ENCODE measurements at regions not wholly inside any gene's neighbourhood (a gene's known extent, or its start where the extent isn't known, plus 50 kb on each side); places are given as distances from the start of the nearest gene placed in this dataset.
"Not testable (repeated sequence)": the region's sequence is repeated elsewhere in the genome, so short reads cannot be mapped to it uniquely, and the experiment has no call there.

DNA sequence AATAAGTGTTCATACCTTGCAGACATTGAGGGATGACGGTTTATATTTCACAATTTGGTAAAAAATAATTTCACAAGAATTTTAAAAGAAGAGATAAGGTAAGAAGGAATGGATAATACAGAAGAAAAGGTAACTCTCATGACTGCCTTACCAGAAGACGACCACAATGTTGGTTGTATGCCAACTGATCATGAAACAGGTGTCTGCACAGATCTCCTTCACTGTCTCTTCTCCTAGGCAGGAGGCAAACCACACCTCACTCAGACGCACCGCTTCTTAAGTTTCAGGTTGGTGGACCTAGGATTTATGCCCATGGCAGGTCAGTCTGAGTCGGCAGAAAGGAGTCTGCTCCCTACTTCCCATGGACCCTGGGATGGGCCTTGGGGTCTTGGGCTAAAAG is 177.2 kb downstream of the VSIG4 start:
- DNase-seq (ENCODE audit: low read depth): no peak
- H3K4me3 ChIP-seq (ENCODE audit: low read length): no peak overlapping the region
- H3K36me3 ChIP-seq (ENCODE audit: control insufficient read depth, insufficient read depth, low read length, severe bottlenecking): no peaks in the 10 kb centered on the region
- H3K27me3 ChIP-seq (replicated peaks; ENCODE audit: control insufficient read depth, insufficient read depth, low read length): peaks cover 31% of the 10 kb centered on the region
- no peaks in the 10 kb centered on the region for H3K4me1 ChIP-seq (ENCODE audit: control insufficient read depth, insufficient read depth, low read length)
- no peak overlapping the region for H3K9ac ChIP-seq (ENCODE audit: low read length)
- peaks cover 5% of the 10 kb centered on the region for H3K9me3 ChIP-seq (ENCODE audit: control insufficient read depth, low read length)

DNA sequence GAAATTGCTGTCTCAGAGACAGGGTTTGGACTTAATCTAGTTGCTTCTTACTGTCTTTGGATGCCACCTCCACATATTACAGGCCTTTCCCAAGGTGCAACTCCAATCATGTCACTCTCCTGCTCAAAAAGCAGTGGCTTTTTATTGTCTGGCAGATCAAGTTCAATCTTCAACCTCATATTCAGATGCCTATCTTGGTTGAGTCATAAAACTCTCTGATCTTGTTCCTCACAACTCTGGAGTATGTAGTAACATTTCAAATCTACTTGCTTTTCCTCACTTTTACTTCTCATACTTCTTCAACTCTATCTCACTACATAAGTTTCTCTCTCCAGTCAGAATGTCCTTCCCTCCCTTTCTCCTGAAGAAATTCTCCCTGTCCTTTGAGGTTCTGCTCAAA is 180.6 kb downstream of the VSIG4 start:
- Histone ChIP-seq H3K9me3 (ENCODE audit: control insufficient read depth, low read length) (peaks cover 14% of the 10 kb centered on the region), H3K4me1 (ENCODE audit: control insufficient read depth, insufficient read depth, low read length) (no peaks in the 10 kb centered on the region), H3K27me3 (replicated peaks; ENCODE audit: control insufficient read depth, insufficient read depth, low read length) (peaks cover 36% of the 10 kb centered on the region), H3K4me3 (ENCODE audit: low read length) (no peak overlapping the region), H3K36me3 (ENCODE audit: control insufficient read depth, insufficient read depth, low read length, severe bottlenecking) (no peaks in the 10 kb centered on the region), H3K9ac (ENCODE audit: low read length) (no peak overlapping the region)
- no peak for DNase-seq (ENCODE audit: low read depth)

- peaks cover 22% of the 10 kb centered on the region for H3K9me3 ChIP-seq (ENCODE audit: control insufficient read depth, low read length)
- not testable (repeated sequence) for H3K36me3 ChIP-seq (ENCODE audit: control insufficient read depth, insufficient read depth, low read length, severe bottlenecking); H3K4me3 ChIP-seq (ENCODE audit: low read length); DNase-seq (ENCODE audit: low read depth); H3K4me1 ChIP-seq (ENCODE audit: control insufficient read depth, insufficient read depth, low read length); H3K9ac ChIP-seq (ENCODE audit: low read length)
- peaks cover 16% of the 10 kb centered on the region for H3K27me3 ChIP-seq (replicated peaks; ENCODE audit: control insufficient read depth, insufficient read depth, low read length)
These were observed 185.4 kb downstream of the VSIG4 start for GRCh38 chrX:65854437-65854836.

DNA sequence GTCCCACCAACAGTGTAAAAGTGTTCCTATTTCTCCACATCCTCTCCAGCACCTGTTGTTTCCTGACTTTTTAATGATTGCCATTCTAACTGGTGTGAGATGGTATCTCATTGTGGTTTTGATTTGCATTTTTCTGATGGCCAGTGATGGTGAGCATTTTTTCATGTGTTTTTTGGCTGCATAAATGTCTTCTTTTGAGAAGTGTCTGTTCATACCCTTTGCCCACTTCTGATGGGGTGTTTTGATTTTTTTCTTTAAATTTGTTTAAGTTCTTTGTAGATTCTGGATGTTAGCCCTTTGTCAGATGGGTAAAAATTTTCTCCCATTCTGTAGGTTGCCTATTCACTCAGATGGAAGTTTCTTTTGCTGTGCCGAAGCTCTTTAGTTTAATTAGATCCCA is 183.9 kb downstream of the MSN start:
- H3K36me3 ChIP-seq (ENCODE audit: control insufficient read depth, insufficient read depth, low read length, severe bottlenecking); DNase-seq (ENCODE audit: low read depth); H3K27me3 ChIP-seq (replicated peaks; ENCODE audit: control insufficient read depth, insufficient read depth, low read length); H3K9ac ChIP-seq (ENCODE audit: low read length); H3K4me3 ChIP-seq (ENCODE audit: low read length); H3K4me1 ChIP-seq (ENCODE audit: control insufficient read depth, insufficient read depth, low read length): not testable (repeated sequence)
- H3K9me3 ChIP-seq (ENCODE audit: control insufficient read depth, low read length): peaks cover 18% of the 10 kb centered on the region

DNA sequence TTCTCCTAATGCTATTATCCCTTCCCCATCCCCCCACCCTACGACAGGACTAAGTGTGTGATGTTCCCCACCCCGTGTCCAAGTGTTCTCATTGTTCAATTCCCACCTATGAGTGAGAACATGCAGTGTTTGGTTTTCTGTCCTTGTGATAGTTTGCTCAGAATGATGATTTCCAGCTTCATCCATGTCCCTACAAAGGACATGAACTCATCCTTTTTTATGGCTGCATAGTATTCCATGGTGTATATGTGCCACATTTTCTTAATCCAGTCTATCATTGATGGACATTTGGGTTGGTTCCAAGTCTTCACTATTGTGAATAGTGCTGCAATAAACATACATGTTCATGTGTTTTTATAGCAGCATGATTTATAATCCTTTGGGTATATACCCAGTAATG is 183.4 kb downstream of the MSN start:
- H3K4me3 ChIP-seq (ENCODE audit: low read length); DNase-seq (ENCODE audit: low read depth); H3K9ac ChIP-seq (ENCODE audit: low read length); H3K36me3 ChIP-seq (ENCODE audit: control insufficient read depth, insufficient read depth, low read length, severe bottlenecking); H3K4me1 ChIP-seq (ENCODE audit: control insufficient read depth, insufficient read depth, low read length): not testable (repeated sequence)
- Histone ChIP-seq H3K9me3 (ENCODE audit: control insufficient read depth, low read length) (peaks cover 18% of the 10 kb centered on the region), H3K27me3 (replicated peaks; ENCODE audit: control insufficient read depth, insufficient read depth, low read length) (peaks cover 11% of the 10 kb centered on the region)

- Histone ChIP-seq H3K9me3 (ENCODE audit: control insufficient read depth, low read length) (peaks cover 6% of the 10 kb centered on the region), H3K36me3 (ENCODE audit: control insufficient read depth, insufficient read depth, low read length, severe bottlenecking) (no peaks in the 10 kb centered on the region), H3K27me3 (replicated peaks; ENCODE audit: control insufficient read depth, insufficient read depth, low read length) (peaks cover 41% of the 10 kb centered on the region), H3K9ac (ENCODE audit: low read length) (no peak overlapping the region), H3K4me1 (ENCODE audit: control insufficient read depth, insufficient read depth, low read length) (no peaks in the 10 kb centered on the region), H3K4me3 (ENCODE audit: low read length) (no peak overlapping the region)
- DNase-seq (ENCODE audit: low read depth): no peak
These were observed 179.5 kb downstream of the MSN start for GRCh38 chrX:65846974-65847373.

DNA sequence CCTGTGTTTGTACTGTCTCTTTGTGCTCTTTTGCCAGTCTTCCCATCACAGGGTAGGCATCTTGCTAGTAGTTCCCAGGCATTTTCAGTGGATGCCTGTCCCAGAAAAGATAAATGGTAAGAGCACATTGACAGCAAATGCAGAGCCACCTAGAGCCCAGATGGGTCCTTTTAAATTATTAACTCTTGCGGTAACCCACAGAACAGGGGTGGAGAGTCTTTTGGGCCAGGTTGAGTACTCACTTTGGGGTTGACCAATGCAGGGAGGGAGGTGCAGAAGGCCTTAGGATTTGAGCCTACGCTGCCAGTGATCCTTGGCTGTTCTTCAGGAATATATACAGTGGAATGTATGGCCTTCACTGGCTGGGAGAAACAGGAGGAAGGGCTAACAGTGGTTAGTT is 173.8 kb downstream of the MSN start:
- DNase-seq (ENCODE audit: low read depth): no peak
- Histone ChIP-seq H3K9me3 (ENCODE audit: control insufficient read depth, low read length) (peaks cover 4% of the 10 kb centered on the region), H3K27me3 (replicated peaks; ENCODE audit: control insufficient read depth, insufficient read depth, low read length) (peaks cover 37% of the 10 kb centered on the region), H3K4me1 (ENCODE audit: control insufficient read depth, insufficient read depth, low read length) (no peaks in the 10 kb centered on the region), H3K4me3 (ENCODE audit: low read length) (no peak overlapping the region), H3K9ac (ENCODE audit: low read length) (no peak overlapping the region), H3K36me3 (ENCODE audit: control insufficient read depth, insufficient read depth, low read length, severe bottlenecking) (no peaks in the 10 kb centered on the region)

GRCh38 chrX:65838674-65839073 is 171.2 kb downstream of the MSN start:
- H3K9me3 ChIP-seq (ENCODE audit: control insufficient read depth, low read length): peaks cover 4% of the 10 kb centered on the region
- no peak for DNase-seq (ENCODE audit: low read depth)
- H3K4me3 ChIP-seq (ENCODE audit: low read length): no peak overlapping the region
- H3K27me3 ChIP-seq (replicated peaks; ENCODE audit: control insufficient read depth, insufficient read depth, low read length): peaks cover 20% of the 10 kb centered on the region
- no peak overlapping the region for H3K9ac ChIP-seq (ENCODE audit: low read length)
- H3K36me3 ChIP-seq (ENCODE audit: control insufficient read depth, insufficient read depth, low read length, severe bottlenecking): no peaks in the 10 kb centered on the region
- H3K4me1 ChIP-seq (ENCODE audit: control insufficient read depth, insufficient read depth, low read length): no peaks in the 10 kb centered on the region

GRCh38 chrX:65837875-65838549 is 170.6 kb downstream of the MSN start:
- H3K4me1 ChIP-seq (ENCODE audit: control insufficient read depth, insufficient read depth, low read length): no peaks in the 10 kb centered on the region
- no peak overlapping the region for H3K9ac ChIP-seq (ENCODE audit: low read length)
- peaks cover 6% of the 10 kb centered on the region for H3K9me3 ChIP-seq (ENCODE audit: control insufficient read depth, low read length)
- peaks cover 13% of the 10 kb centered on the region for H3K27me3 ChIP-seq (replicated peaks; ENCODE audit: control insufficient read depth, insufficient read depth, low read length)
- no peak overlapping the region for H3K4me3 ChIP-seq (ENCODE audit: low read length)
- H3K36me3 ChIP-seq (ENCODE audit: control insufficient read depth, insufficient read depth, low read length, severe bottlenecking): no peaks in the 10 kb centered on the region
- no peak for DNase-seq (ENCODE audit: low read depth)

DNA sequence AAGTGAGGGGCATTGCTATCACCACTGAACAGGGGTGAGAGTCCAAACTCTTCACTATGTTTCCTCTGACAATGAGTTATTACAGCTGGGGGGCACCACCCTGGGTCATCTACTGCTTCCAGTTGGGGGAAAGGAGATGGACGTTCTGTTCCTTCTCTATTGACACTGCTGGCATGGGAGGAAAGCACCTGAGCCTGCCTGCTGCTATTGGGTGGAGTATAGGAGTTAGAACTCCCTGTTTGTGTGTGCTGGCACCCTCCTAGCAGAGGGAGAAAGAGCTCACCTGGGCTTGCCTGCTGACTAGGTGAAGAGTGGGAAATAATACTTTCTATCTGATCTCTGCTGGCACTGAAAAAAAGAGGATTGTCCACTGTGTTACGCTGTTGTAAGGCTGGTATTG is 163.8 kb downstream of the MSN start:
- Histone ChIP-seq H3K27me3 (replicated peaks; ENCODE audit: control insufficient read depth, insufficient read depth, low read length) (peaks cover 13% of the 10 kb centered on the region), H3K4me1 (ENCODE audit: control insufficient read depth, insufficient read depth, low read length) (no peaks in the 10 kb centered on the region), H3K4me3 (ENCODE audit: low read length) (no peak overlapping the region), H3K9me3 (ENCODE audit: control insufficient read depth, low read length) (peaks cover 6% of the 10 kb centered on the region), H3K36me3 (ENCODE audit: control insufficient read depth, insufficient read depth, low read length, severe bottlenecking) (no peaks in the 10 kb centered on the region), H3K9ac (ENCODE audit: low read length) (no peak overlapping the region)
- no peak for DNase-seq (ENCODE audit: low read depth)

DNA sequence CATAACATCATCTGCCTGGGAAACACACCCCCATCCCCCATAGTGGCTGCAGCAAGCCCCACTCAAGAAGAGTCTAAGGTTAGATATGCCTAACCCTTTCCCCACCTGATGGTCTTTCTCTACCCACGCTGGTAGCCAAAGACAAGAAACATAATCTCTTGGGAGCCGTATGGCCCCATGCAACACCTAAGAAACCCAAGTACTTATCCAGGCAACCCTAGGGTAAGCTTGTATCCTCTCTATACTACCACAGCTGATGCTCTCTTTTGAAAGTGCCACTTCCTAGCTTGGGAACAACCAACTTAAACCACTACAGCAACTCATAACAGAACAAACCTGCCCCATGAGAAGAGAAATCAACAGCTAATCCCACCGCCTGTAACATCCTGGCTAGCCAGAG is 161.1 kb downstream of the MSN start:
- no peak for DNase-seq (ENCODE audit: low read depth)
- H3K9me3 ChIP-seq (ENCODE audit: control insufficient read depth, low read length): peaks cover 8% of the 10 kb centered on the region
- no peaks in the 10 kb centered on the region for H3K4me1 ChIP-seq (ENCODE audit: control insufficient read depth, insufficient read depth, low read length)
- H3K4me3 ChIP-seq (ENCODE audit: low read length): no peak overlapping the region
- H3K9ac ChIP-seq (ENCODE audit: low read length): no peak overlapping the region
- H3K36me3 ChIP-seq (ENCODE audit: control insufficient read depth, insufficient read depth, low read length, severe bottlenecking): no peaks in the 10 kb centered on the region
- H3K27me3 ChIP-seq (replicated peaks; ENCODE audit: control insufficient read depth, insufficient read depth, low read length): peaks cover 13% of the 10 kb centered on the region

GRCh38 chrX:65825226-65825625 is 157.8 kb downstream of the MSN start:
- peaks cover 22% of the 10 kb centered on the region for H3K27me3 ChIP-seq (replicated peaks; ENCODE audit: control insufficient read depth, insufficient read depth, low read length)
- H3K9me3 ChIP-seq (ENCODE audit: control insufficient read depth, low read length); H3K4me3 ChIP-seq (ENCODE audit: low read length); H3K4me1 ChIP-seq (ENCODE audit: control insufficient read depth, insufficient read depth, low read length); H3K9ac ChIP-seq (ENCODE audit: low read length); H3K36me3 ChIP-seq (ENCODE audit: control insufficient read depth, insufficient read depth, low read length, severe bottlenecking); DNase-seq (ENCODE audit: low read depth): not testable (repeated sequence)
